ENCODE measurements at regions not wholly inside any gene's neighbourhood (a gene's known extent, or its start where the extent isn't known, plus 50 kb on each side); places are given as distances from the start of the nearest gene placed in this dataset.

DNA sequence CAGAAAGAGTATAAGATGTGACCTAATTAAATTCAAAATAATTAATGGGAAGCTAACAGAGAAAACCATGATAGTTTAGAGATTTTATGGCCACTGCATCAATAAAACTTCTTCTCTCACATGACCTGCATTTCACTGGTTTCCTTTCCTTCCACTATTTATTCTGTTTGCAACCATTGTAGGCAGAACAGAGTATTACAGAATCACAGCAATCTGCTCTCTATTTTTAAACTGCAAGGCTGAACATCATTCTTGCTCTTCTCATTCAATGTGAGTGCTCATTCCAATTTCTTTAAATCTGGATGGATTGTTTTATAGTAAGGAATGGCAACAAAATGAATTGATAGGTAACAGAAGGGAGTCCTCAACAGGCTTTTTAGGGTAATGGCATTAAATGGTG lies 715.5 kb upstream of the RAB6C start:
- no peak for DNase-seq (ENCODE audit: low read depth)

DNA sequence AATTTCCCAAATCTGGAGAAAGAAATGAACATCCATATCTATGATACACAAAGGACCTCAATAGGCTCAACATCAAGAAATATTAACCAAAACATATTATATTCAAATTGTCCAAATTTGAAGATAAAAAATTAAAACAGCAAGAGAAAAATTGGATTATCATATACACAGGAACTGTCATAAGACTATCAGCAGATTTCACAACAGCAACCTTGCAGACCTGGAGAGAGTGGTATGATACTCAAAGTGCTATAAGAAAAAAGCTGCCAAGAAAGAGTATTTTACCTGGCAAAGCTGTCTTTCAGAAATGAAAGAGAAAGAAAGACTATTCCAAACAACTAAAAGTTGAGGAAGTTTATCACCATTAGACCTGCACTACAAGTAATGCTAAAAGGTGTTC lies 711.9 kb upstream of the RAB6C start:
- DNase-seq (ENCODE audit: low read depth): no peak

DNA sequence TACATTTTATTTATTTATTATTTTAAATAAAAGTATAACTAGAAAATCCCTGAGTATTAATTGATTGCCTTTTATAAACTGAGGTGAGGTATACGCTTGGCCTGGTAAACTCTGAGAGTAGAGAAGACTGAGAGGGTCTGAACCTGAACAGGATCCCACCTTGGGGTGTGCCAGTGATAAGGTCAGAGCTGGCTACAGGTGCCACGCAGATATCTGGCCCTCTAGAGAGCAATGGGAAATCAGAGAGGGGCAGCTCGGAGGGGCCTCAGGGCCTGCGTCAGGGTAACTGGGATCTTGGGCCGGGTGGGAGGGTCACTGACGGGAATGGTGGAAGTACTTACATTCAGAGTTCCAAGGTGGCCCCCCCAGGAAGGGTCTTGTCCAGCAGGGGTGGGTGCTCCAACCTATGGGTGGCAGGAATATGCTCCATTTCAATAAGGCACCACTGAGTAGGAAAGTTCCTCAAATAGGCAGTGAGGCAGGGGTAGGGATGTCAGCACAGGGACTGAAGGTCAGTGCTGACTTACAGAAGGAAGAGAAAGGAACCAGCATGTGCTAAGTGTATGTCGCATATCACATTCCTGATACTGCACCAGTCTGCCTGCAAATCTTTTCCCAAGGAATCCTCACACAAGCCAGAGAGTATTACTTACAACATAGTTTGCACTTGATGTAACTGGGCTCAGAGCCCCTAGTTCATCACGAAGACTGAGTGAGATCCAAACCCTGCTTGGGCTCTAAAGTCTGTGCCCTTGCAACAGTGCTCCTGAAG lies 706.0 kb upstream of the RAB6C start:
- DNase-seq (ENCODE audit: low read depth): no peak

DNA sequence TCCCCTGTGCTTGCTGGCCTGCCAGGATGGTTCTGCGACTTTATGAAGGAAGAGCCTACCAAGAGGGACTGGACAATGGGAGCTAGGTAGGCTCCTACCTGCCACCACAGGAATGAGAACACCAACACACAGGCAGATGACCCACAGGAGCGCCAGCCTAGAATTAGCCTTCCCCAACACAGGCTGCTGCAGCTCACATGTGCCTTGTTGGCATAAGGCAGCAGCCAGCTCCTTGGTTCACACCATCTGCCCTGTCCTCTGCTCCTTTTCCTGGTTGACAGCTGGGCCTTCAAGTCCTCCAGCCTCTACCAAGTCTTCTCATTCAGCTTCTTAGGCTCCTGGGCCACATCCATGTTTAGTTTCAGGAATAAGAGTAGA lies 705.4 kb upstream of the RAB6C start:
- no peak for DNase-seq (ENCODE audit: low read depth)

GRCh38 chr2:129274918-129275317 lies 704.5 kb upstream of the RAB6C start:
- no peak for DNase-seq (ENCODE audit: low read depth)

- DNase-seq (ENCODE audit: low read depth): no peak
Observed at GRCh38 chr2:129275706-129276105, 703.8 kb upstream of the RAB6C start.

- DNase-seq (ENCODE audit: low read depth): no peak
Observed at GRCh38 chr2:129276978-129277584, 702.4 kb upstream of the RAB6C start.

DNA sequence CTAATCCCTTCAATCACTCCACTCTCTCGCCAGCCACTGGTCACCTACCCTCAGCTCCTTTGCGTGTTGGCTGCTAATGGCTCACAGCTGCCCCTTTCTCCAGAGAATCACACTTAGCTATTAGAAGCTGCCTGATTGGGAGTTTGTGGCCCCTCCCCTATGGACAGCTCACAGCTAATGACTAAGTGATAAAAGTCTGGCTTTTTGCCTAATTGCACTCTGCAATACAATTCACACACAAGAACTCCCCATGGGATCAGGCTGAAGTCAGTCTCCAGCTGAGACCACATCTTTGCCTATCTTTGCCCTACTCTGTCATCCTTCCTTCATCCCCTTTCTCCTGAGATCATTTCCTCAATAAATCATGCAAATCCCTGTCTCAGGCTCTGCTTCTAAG lies 701.9 kb upstream of the RAB6C start:
- no peak for DNase-seq (ENCODE audit: low read depth)

GRCh38 chr2:129281791-129282530 lies 697.5 kb upstream of the RAB6C start:
- no peak for DNase-seq (ENCODE audit: low read depth)

- DNase-seq (ENCODE audit: low read depth): no peak
Observed at GRCh38 chr2:129285012-129285411, 694.5 kb upstream of the RAB6C start.

DNA sequence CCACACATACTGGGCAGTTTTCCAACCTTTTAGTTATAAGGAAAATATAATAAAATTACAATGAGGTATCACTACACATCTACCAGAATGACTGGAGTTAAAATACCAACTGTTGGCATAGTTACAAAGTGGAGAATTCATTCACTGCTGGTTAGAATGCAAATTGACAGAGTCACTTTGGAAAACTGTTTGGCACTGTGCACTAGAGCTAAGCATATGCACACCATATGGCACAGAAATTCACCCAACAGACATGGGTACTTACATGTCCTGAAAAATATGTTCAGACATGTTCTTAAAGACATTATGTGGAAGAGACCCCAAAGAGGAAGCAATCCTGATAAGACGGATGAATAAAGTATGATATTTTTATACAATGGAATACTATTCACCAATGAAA lies 686.1 kb upstream of the RAB6C start:
- DNase-seq (ENCODE audit: low read depth): no peak

DNA sequence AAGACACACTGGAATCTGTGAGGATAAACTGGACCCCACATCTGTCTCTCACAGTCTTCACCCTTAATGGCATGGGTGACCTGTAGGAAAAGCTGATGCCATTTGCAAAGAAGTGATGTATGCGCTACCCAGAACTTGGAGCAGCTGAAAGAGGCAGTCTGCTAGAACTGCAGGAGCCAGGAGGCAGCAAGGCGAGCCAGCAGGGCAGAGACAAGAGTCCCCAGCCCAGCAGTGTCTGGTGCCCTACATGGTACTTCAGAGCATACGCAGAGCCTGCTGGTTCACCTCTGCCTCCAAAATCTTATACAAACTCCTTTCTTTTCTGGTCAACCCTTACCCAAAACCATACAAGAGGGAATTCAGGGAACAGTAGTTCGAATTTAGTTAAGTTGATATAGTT lies 683.1 kb upstream of the RAB6C start:
- no peak for DNase-seq (ENCODE audit: low read depth)

DNA sequence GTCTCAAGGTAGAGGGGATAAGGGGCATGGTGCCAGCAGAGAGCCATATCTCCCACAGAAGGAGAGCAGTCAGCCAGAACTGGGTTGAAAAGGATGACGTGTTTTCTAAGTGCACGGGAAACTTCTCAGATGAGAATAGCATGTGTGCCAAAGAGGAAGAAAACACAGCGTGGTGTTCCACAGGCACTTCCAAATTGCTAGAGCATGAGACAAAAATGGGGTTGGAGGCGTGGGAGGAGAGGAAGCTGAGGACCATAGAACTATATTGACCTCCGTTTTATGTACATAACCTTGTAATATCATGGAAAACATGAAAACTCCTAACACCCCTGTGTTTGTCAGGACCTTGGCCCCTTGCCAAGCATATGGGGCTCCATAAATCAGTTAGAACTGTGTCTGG lies 682.7 kb upstream of the RAB6C start:
- DNase-seq (ENCODE audit: low read depth): no peak

- DNase-seq (ENCODE audit: low read depth): no peak
Observed at GRCh38 chr2:129297430-129297829, 682.0 kb upstream of the RAB6C start.

GRCh38 chr2:129299338-129299737 lies 680.1 kb upstream of the RAB6C start:
- DNase-seq (ENCODE audit: low read depth): no peak

DNA sequence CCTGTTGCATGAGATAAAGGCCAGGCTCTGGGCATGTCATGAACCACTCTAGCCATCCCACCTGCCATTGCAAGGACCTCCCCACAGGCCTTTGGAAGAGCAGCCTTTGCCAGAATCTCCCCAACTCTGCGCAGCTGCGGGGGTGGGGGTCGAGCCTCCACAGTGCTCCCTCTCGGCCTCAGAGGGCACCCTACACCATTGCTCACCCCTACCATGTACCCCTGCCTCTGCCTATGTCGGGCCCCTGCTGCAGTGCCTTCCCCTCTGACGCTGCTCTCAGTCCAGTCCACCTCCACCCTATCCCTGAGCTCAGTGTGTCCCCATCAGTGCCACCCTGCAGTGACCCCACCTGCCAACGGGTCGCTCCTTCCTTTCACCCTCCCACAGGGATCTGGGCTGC lies 679.7 kb upstream of the RAB6C start:
- DNase-seq (ENCODE audit: low read depth): no peak

DNA sequence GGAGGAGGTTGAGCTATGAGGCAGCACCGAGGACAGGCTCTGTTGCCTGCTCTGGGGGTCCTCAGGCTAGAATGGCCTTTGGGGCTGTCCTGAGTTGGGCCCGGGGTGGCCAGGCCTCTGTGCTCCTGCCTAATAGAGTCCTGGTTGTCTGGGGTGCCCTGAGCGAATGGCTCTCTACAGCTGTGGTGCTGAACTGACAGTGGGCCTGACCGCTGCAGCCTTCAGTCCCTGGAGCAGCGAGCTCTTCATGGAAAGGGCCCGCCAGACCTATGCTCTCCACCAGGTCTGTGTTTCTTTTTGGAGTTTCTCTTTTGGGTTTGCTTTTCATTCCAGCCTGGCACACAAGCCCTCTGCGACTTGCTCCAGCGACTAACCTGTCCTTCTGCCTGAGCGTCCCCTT lies 679.0 kb upstream of the RAB6C start:
- no peak for DNase-seq (ENCODE audit: low read depth)

GRCh38 chr2:129301431-129301913 lies 678.0 kb upstream of the RAB6C start:
- no peak for DNase-seq (ENCODE audit: low read depth)

GRCh38 chr2:129302106-129302505 lies 677.4 kb upstream of the RAB6C start:
- no peak for DNase-seq (ENCODE audit: low read depth)

- no peak for DNase-seq (ENCODE audit: low read depth)
Observed at GRCh38 chr2:129302561-129303183, 676.8 kb upstream of the RAB6C start.

GRCh38 chr2:129314120-129314519 lies 665.3 kb upstream of the RAB6C start:
- DNase-seq (ENCODE audit: low read depth): no peak

Measured in HT1080 (cell line).